ENCODE measurements at regions not wholly inside any gene's neighbourhood (a gene's known extent, or its start where the extent isn't known, plus 50 kb on each side); places are given as distances from the start of the nearest gene placed in this dataset.
"Not testable (repeated sequence)": the region's sequence is repeated elsewhere in the genome, so short reads cannot be mapped to it uniquely, and the experiment has no call there.

DNA sequence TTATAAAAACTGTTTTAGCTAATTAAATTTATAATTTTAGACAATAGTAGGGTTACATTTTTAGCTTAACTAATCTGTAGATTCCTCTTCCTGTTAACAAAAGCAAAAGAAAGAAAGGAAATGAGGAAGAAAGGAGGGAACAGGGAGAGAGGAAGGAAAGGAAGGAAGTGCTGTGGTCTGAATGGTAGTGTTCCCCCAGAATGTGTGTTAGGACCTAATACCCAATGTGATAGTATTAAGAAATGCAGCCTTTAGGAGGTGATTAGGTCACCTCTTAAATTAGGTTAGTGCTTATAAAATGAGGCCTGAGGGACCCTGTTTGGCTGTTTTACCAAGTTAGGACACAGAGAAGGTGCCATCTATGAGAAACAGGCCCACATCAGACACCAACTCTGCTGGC, 136.9 kb upstream of the SAMSN1 start:
- DNase-seq (ENCODE audit: low read depth) = no peak

- DNase-seq (ENCODE audit: low read depth) = no peak
Measured at GRCh38 chr21:14678973-14679574, 133.0 kb upstream of the SAMSN1 start.

- DNase-seq (ENCODE audit: low read depth) = no peak
Measured at GRCh38 chr21:14677639-14678179, 131.6 kb upstream of the SAMSN1 start.

GRCh38 chr21:14677013-14677412, 130.9 kb upstream of the SAMSN1 start:
- no peak for DNase-seq (ENCODE audit: low read depth)

GRCh38 chr21:14675774-14676530, 129.8 kb upstream of the SAMSN1 start:
- no peak for DNase-seq (ENCODE audit: low read depth)

DNA sequence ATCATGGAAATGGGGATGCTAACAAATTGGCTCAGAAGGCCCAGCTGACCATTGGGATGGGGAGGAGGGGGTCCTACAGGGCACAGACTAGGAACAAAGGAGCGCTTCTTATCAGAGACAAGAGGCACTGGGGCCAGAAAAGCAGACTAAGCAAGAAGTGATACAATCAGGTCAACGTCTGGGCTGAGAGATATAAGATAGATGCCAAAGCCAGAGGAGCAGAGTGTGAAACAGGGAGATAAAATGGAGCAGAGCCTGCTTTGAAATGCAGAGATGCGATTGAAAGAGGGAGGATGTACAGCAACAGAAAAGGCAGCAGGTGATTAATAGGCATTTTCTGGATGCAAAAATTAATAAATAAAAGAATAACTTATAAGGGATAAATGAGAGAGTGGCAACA, 127.5 kb upstream of the SAMSN1 start:
- DNase-seq (ENCODE audit: low read depth) = no peak

- DNase-seq (ENCODE audit: low read depth) = no peak
Measured at GRCh38 chr21:14672466-14672865, 126.4 kb upstream of the SAMSN1 start.

DNA sequence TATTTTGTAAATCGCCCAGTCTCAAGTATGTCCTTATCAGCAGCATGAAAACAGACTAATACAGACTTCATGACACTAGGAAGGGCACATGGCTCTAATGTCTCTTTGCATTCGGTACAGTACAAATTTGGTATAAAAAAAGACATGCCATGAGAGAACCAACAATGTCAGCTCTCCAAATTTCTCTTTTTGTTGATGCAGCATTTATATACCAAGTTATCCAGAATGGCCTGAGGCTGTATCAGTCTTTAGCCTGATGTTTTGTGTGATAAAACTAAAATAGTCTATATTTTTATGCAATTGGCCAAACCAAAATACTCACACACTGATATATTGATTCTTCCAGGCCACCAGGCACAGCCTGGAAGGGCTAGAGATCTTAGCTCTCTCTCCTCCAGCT, 124.3 kb upstream of the SAMSN1 start:
- no peak for DNase-seq (ENCODE audit: low read depth)

- DNase-seq (ENCODE audit: low read depth) = not testable (repeated sequence)
Measured at GRCh38 chr21:14669092-14669491, 123.0 kb upstream of the SAMSN1 start.

- DNase-seq (ENCODE audit: low read depth) = no peak
Measured at GRCh38 chr21:14657241-14658008, 111.3 kb upstream of the SAMSN1 start.

- DNase-seq (ENCODE audit: low read depth) = no peak
Measured at GRCh38 chr21:14646893-14647292, 100.8 kb upstream of the SAMSN1 start.

DNA sequence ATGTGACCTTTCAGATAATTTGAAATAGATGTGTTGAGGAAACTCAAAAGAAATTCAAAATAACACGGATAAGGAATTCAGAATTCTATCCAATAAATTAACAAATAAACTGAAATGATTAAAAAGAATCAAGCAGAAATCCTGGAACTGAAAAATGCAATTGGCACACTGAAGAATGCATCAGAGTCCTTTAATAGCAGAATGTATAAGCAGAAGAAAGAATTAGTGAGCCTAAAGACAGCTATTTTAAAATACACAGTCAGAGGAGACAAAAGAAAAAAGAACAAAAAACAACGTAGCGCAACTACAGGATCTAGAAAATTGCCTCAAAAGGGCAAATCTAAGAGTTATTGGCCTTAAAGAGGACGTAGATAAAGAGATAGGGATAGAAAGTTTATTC, 99.6 kb upstream of the SAMSN1 start:
- DNase-seq (ENCODE audit: low read depth) = no peak

GRCh38 chr21:14632359-14632758, 86.2 kb upstream of the SAMSN1 start:
- DNase-seq (ENCODE audit: low read depth) = no peak

GRCh38 chr21:14630556-14631069, 84.5 kb upstream of the SAMSN1 start:
- no peak for DNase-seq (ENCODE audit: low read depth)

DNA sequence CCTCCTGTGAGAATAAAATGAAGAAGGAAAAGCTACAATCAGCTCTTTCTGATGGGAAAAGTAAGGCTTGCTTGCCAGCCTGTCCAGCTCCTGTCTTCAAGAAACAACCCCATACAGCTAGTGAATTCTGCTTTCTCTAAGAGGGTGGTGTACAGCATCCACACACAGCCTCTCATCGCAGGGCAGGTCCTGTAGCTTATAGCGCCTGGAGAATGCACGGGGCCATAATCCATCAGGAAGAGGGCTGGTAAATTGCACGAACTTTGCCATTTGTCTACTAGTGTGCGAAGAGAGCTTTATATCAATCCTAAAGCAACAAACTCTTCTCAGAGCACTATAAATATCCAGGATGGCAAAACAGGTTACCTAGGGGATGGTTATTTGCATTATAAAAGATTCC, 83.3 kb upstream of the SAMSN1 start:
- DNase-seq (ENCODE audit: low read depth) = no peak

DNA sequence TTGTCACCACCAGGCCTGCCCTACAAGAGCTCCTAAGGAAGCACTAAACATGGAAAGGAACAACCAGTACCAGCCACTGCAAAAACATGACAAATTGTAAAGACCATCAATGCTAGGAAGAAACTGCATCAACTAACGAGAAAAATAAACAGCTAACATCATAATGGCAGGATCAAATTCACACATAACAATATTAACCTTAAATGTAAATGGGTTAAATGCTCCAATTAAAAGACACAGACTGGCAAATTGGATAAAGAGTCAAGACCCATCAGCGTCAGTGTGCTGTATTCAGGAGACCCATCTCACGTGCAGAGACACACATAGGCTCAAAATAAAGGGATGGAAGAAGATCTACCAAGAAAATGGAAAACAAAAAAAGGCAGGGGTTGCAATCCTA, 77.0 kb upstream of the SAMSN1 start:
- not testable (repeated sequence) for DNase-seq (ENCODE audit: low read depth)

GRCh38 chr21:14620152-14620551, 74.0 kb upstream of the SAMSN1 start:
- DNase-seq (ENCODE audit: low read depth) = no peak

GRCh38 chr21:14617871-14618270, 71.8 kb upstream of the SAMSN1 start:
- DNase-seq (ENCODE audit: low read depth) = no peak

DNA sequence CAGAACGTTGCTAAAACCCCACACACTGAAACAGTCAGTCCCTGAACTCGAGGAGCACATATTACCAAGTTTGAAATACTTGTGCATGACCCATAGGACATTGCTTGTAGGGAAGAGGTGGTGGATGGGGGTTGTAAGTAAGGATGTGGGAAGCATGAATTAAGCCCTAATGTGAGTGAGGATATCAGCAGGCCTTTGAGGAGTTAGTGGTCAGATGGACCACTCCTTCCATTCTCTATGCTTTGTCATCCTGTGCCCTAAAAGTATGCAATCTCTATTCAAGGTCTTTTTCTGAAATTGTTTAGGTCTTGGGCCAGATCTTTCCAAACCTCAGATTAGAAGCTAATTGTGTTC, 70.9 kb upstream of the SAMSN1 start:
- no peak for DNase-seq (ENCODE audit: low read depth)

GRCh38 chr21:14616380-14617039, 70.4 kb upstream of the SAMSN1 start:
- no peak for DNase-seq (ENCODE audit: low read depth)

DNA sequence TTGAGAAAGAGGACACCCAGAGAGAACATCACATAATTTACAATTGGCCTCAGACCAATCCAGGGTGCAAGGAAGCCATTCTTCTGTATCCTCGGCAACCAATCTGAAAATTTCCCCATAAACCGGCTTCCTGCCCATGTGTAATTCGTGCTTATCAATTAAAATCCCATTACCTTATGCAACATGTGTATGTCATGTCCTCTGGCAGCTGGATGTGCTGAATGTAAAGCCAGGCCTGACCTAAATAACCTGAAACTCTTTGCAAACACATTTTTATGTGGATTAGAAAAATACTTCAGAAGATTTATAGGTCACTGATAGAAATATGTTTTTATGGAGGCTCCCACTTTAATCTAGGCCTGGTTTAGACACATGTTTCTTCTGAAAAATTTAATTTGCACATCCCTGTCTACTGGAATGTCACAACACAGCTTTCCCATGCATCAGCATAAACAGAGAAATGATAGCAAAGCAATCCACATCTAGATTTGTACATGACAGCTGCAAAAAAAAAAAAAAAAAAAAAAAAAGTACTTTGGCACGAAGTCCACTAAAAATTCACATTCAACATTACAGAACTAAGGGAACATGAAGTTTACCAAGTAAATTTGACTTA, 69.4 kb upstream of the SAMSN1 start:
- no peak for DNase-seq (ENCODE audit: low read depth)

DNA sequence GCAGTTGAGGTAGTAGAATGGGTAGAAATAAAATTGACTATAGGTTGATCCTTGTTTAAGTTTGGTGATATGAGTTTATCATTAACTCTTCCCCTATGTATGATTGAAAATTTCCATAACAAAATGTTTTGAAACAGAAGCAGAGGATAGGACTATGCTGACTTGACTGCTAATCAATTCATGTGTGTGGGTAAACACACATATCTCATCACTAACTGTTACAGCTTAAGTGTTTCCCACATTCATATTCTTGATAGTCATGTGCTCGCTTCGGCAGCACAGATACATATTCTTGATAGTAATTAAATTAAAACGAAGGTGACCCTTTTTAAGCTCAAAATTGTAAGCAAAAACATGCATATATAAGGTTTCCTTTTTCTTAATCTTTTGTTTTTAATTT, 68.2 kb upstream of the SAMSN1 start:
- no peak for DNase-seq (ENCODE audit: low read depth)
